ENCODE measurements at regions not wholly inside any gene's neighbourhood (a gene's known extent, or its start where the extent isn't known, plus 50 kb on each side); places are given as distances from the start of the nearest gene placed in this dataset.
A peak's percentile ranks its signal among the peaks of the same experiment; 100 is the strongest.

GRCh38 chr9:107919263-107919662 lies 429.7 kb upstream of the KLF4 start:
- H3K4me3 ChIP-seq, result no peak overlapping the region
- no peaks in the 10 kb centered on the region for H3K36me3 ChIP-seq (ENCODE audit: insufficient read depth in 1 of 2, low read depth in 1 of 2)
- DNase-seq, result no peak
- 31 to 49% (median 32%) methylated on average over 6 of the region's 6 CpGs for WGBS, 3 donors
- no peaks in the 10 kb centered on the region for H3K27me3 ChIP-seq (ENCODE audit: insufficient read depth in 3 of 3, low read length in 2 of 3)
- H3K27ac ChIP-seq, result peak overlapping the region; percentile 24
- H3K4me1 ChIP-seq, result no peaks in the 10 kb centered on the region
- intact Hi-C loops (cut with DNase I), result no loop called here
- TF ChIP-seq CTCF (IDR thresholded peaks at IDR 0.05), result no peak
- ATAC-seq, result peak in 3 of 4 donors; percentile 74 to 87 (median 76)
- H3K9me3 ChIP-seq, result no peaks in the 10 kb centered on the region

DNA sequence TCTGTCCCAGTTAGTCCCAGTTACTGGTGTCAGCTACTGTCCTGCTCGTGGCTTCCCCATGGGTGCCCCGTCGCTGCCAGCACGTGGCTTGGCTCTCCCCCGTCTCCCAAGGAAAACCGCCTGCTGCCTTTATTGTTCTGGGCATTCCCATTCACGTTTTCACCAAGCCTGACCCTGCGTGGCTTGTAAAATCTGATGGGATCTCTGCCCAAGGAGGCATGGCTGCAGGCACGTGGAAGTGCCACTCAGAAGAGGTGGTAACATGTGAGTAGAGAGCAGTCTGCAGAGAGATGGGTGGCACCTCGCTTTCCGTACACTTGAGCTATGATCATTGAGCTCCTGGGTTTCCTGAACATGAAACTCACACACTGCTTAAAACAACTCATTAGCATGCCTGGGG lies 429.2 kb upstream of the KLF4 start:
- intact Hi-C loops (cut with DNase I), result no loop called here
- no peaks in the 10 kb centered on the region for H3K4me1 ChIP-seq
- 26 to 36% (median 33%) methylated on average over 11 of the region's 11 CpGs for WGBS, 3 donors
- no peaks in the 10 kb centered on the region for H3K27me3 ChIP-seq (ENCODE audit: insufficient read depth in 3 of 3, low read length in 2 of 3)
- ATAC-seq, result peak; percentile 46 to 84 (median 49)
- H3K36me3 ChIP-seq (ENCODE audit: insufficient read depth in 1 of 2, low read depth in 1 of 2), result no peaks in the 10 kb centered on the region
- no peak for DNase-seq
- peak overlapping the region; percentile 24 for H3K27ac ChIP-seq
- no peak overlapping the region for H3K4me3 ChIP-seq
- TF ChIP-seq CTCF (IDR thresholded peaks at IDR 0.05), result no peak
- H3K9me3 ChIP-seq, result no peaks in the 10 kb centered on the region

- intact Hi-C loops (cut with DNase I), result no loop called here
- DNase-seq (no peak), ATAC-seq (no peak)
- H3K36me3 ChIP-seq (ENCODE audit: insufficient read depth in 1 of 2, low read depth in 1 of 2), result no peaks in the 10 kb centered on the region
- H3K4me1 ChIP-seq, result no peaks in the 10 kb centered on the region
- no peaks in the 10 kb centered on the region for H3K27me3 ChIP-seq (ENCODE audit: insufficient read depth in 3 of 3, low read length in 2 of 3)
- peaks cover 7% of the 10 kb centered on the region for H3K9me3 ChIP-seq
- no peak for TF ChIP-seq CTCF (IDR thresholded peaks at IDR 0.05)
- 77 to 89% (median 85%) methylated on average over 1 of the region's 1 CpG for whole genome bisulfite sequencing, 3 donors
- H3K4me3 ChIP-seq, result no peak overlapping the region
- no peak overlapping the region for H3K27ac ChIP-seq
Observed at GRCh38 chr9:107914151-107914550, 424.6 kb upstream of the KLF4 start.

DNA sequence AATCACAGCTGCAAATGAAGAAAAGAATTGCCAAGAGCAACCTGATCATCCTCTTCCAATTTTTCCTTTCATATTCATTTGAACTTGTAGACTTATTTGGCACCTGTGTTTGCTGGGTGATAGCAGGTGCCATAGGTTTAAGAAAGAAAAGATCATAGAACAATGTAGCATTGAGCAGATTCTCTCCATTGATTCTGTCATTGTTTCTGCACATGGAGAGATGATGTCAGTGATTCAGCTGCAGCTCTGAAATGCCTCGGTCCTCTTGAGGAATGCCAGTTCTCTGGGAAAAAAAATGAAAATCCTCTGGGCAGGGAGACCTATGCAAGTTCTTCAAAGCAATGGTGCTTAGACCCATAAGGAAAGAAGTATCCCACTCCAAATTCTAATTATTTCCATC lies 418.1 kb upstream of the KLF4 start:
- no peak for ATAC-seq
- H3K27ac ChIP-seq, result no peak overlapping the region
- 9 to 30% (median 18%) methylated on average over 1 of the region's 1 CpG for WGBS, 3 donors

More for the DNA sequence above, 418.1 kb upstream of the KLF4 start:
- no peaks in the 10 kb centered on the region for H3K36me3 ChIP-seq (ENCODE audit: insufficient read depth in 1 of 2, low read depth in 1 of 2)
- H3K4me1 ChIP-seq, result no peaks in the 10 kb centered on the region
- DNase-seq, result no peak
- H3K27me3 ChIP-seq (ENCODE audit: insufficient read depth in 3 of 3, low read length in 2 of 3), result no peaks in the 10 kb centered on the region
- peaks cover 7% of the 10 kb centered on the region for H3K9me3 ChIP-seq
- intact Hi-C loops (cut with DNase I), result no loop called here
- no peak overlapping the region for H3K4me3 ChIP-seq
- TF ChIP-seq CTCF (IDR thresholded peaks at IDR 0.05), result no peak
